ENCODE measurements at regions not wholly inside any gene's neighbourhood (a gene's known extent, or its start where the extent isn't known, plus 50 kb on each side); places are given as distances from the start of the nearest gene placed in this dataset.

GRCh38 chr2:40507432-40507831 is 55.5 kb upstream of the SLC8A1 start:
- H3K4me1 Mint-ChIP-seq (ENCODE audit: low read depth, unreplicated experiment), result no peaks in the 10 kb centered on the region
- no TSS peak for BruUV-seq (replicated peaks)
- TF ChIP-seq CTCF (IDR thresholded peaks at IDR 0.05; ENCODE audit: insufficient read depth in 1 of 2, low read depth in 1 of 2, low read length in 1 of 2, severe bottlenecking in 1 of 2, unreplicated experiment in 1 of 2), result no peak
- H3K36me3 Mint-ChIP-seq (ENCODE audit: insufficient read depth, unreplicated experiment), result no peaks in the 10 kb centered on the region
- H3K4me3 ChIP-seq (ENCODE audit: low read depth, low read length), result no peak overlapping the region
- intact Hi-C loops (cut with micrococcal nuclease; ENCODE audit: unreplicated experiment), result no loop called here
- no peaks in the 10 kb centered on the region for H3K36me3 ChIP-seq (ENCODE audit: control insufficient read depth, insufficient read depth, low read length)
- no peak for DNase-seq
- H3K27me3 Mint-ChIP-seq (ENCODE audit: insufficient read depth, unreplicated experiment), result peaks cover 7% of the 10 kb centered on the region
- no peaks in the 10 kb centered on the region for H3K27me3 ChIP-seq (replicated peaks; ENCODE audit: control insufficient read depth, insufficient read depth, low read length)
- H3K9me3 ChIP-seq, result no peaks in the 10 kb centered on the region
- H3K27ac Mint-ChIP-seq (ENCODE audit: unreplicated experiment), result no peak overlapping the region
- ChIA-PET POLR2A (no interaction called here), CTCF (no interaction called here)
- no peaks in the 10 kb centered on the region for H3K4me1 ChIP-seq
- H3K4me3 Mint-ChIP-seq (ENCODE audit: unreplicated experiment), result no peak overlapping the region
- H3K9me3 Mint-ChIP-seq (ENCODE audit: unreplicated experiment), result no peaks in the 10 kb centered on the region

- H3K9me3 Mint-ChIP-seq (ENCODE audit: unreplicated experiment), result no peaks in the 10 kb centered on the region
- H3K4me3 ChIP-seq (ENCODE audit: low read depth, low read length), result no peak overlapping the region
- intact Hi-C loops (cut with micrococcal nuclease; ENCODE audit: unreplicated experiment), result no loop called here
These were observed 58.4 kb upstream of the SLC8A1 start for GRCh38 chr2:40510304-40510703.

GRCh38 chr2:40511661-40512213 is 59.8 kb upstream of the SLC8A1 start:
- H3K27ac Mint-ChIP-seq (ENCODE audit: unreplicated experiment), result no peak overlapping the region
- H3K36me3 ChIP-seq (ENCODE audit: control insufficient read depth, insufficient read depth, low read length), result no peaks in the 10 kb centered on the region
- H3K4me1 ChIP-seq, result no peaks in the 10 kb centered on the region
- H3K4me3 ChIP-seq (ENCODE audit: low read depth, low read length), result no peak overlapping the region
- no peaks in the 10 kb centered on the region for H3K27me3 ChIP-seq (replicated peaks; ENCODE audit: control insufficient read depth, insufficient read depth, low read length)
- intact Hi-C loops (cut with micrococcal nuclease; ENCODE audit: unreplicated experiment), result no loop called here
- ChIA-PET CTCF (no interaction called here), POLR2A (no interaction called here)
- no peaks in the 10 kb centered on the region for H3K9me3 Mint-ChIP-seq (ENCODE audit: unreplicated experiment)
- no peak overlapping the region for H3K4me3 Mint-ChIP-seq (ENCODE audit: unreplicated experiment)
- peaks cover 9% of the 10 kb centered on the region for H3K27me3 Mint-ChIP-seq (ENCODE audit: insufficient read depth, unreplicated experiment)
- H3K9me3 ChIP-seq, result no peaks in the 10 kb centered on the region
- TF ChIP-seq CTCF (IDR thresholded peaks at IDR 0.05; ENCODE audit: insufficient read depth in 1 of 2, low read depth in 1 of 2, low read length in 1 of 2, severe bottlenecking in 1 of 2, unreplicated experiment in 1 of 2), result no peak
- H3K36me3 Mint-ChIP-seq (ENCODE audit: insufficient read depth, unreplicated experiment), result no peaks in the 10 kb centered on the region
- no TSS peak for BruUV-seq (replicated peaks)
- no peak for DNase-seq
- H3K4me1 Mint-ChIP-seq (ENCODE audit: low read depth, unreplicated experiment), result no peaks in the 10 kb centered on the region

More at GRCh38 chr2:40510304-40510703, 58.4 kb upstream of the SLC8A1 start:
- H3K36me3 ChIP-seq (ENCODE audit: control insufficient read depth, insufficient read depth, low read length), result no peaks in the 10 kb centered on the region
- CTCF ChIA-PET, result no interaction called here
- no peaks in the 10 kb centered on the region for H3K4me1 Mint-ChIP-seq (ENCODE audit: low read depth, unreplicated experiment)
- no peaks in the 10 kb centered on the region for H3K9me3 ChIP-seq
- H3K4me1 ChIP-seq, result no peaks in the 10 kb centered on the region
- BruUV-seq (replicated peaks), result no TSS peak
- no peak for DNase-seq
- no peaks in the 10 kb centered on the region for H3K27me3 ChIP-seq (replicated peaks; ENCODE audit: control insufficient read depth, insufficient read depth, low read length)
- H3K27me3 Mint-ChIP-seq (ENCODE audit: insufficient read depth, unreplicated experiment), result peaks cover 9% of the 10 kb centered on the region
- no peaks in the 10 kb centered on the region for H3K36me3 Mint-ChIP-seq (ENCODE audit: insufficient read depth, unreplicated experiment)
- TF ChIP-seq CTCF (IDR thresholded peaks at IDR 0.05; ENCODE audit: insufficient read depth in 1 of 2, low read depth in 1 of 2, low read length in 1 of 2, severe bottlenecking in 1 of 2, unreplicated experiment in 1 of 2), result no peak
- POLR2A ChIA-PET, result no interaction called here
- H3K27ac Mint-ChIP-seq (ENCODE audit: unreplicated experiment), result no peak overlapping the region
- H3K4me3 Mint-ChIP-seq (ENCODE audit: unreplicated experiment), result no peak overlapping the region
